Keratinocyte (primary cell): ENCODE measurements at regions not wholly inside any gene's neighbourhood (a gene's known extent, or its start where the extent isn't known, plus 50 kb on each side); places are given as distances from the start of the nearest gene placed in this dataset.

Source experiments
- DNase-seq: peaks from one replicate; pipeline ENCODE4 v3.0.0-alpha.2; 2011; ENCODE audit warnings: low read depth, missing footprints, low spot score
- FAIRE-seq: peaks from 2 replicates; lab custom pipeline; 2011; peaks lifted over from hg19 to GRCh38; lab: Jason Lieb, UNC
- H2AFZ ChIP-seq: 2 replicates; pipeline ENCODE4 v1.6.0; 2012; ENCODE audit warnings: low read length, control low read depth, inconsistent platforms; ENCODE audit not compliant: control insufficient read depth
- H3K27ac ChIP-seq: 2 replicates; pipeline ENCODE4 v1.5.1; 2011; ENCODE audit warnings: low read length; ENCODE audit not compliant: control insufficient read depth, insufficient read depth
- H3K27me3 ChIP-seq: 3 replicates; pipeline ENCODE4 v1.6.0; 2011; ENCODE audit warnings: low read length; ENCODE audit not compliant: control insufficient read depth, insufficient read depth; ENCODE audit errors: extremely low read depth
- H3K36me3 ChIP-seq, 2 experiments: 2 replicates in 1 of 2; 3 replicates in 1 of 2; pipeline ENCODE4 v1.5.1; 2011; ENCODE audit warnings: low read length in 2 of 2, mild to moderate bottlenecking in 1 of 2; ENCODE audit not compliant: control insufficient read depth in 2 of 2, insufficient read depth in 2 of 2; ENCODE audit errors: extremely low read depth in 1 of 2
- H3K4me1 ChIP-seq: 3 replicates; pipeline ENCODE4 v1.5.1; 2011; ENCODE audit warnings: low read length; ENCODE audit not compliant: control insufficient read depth, insufficient read depth; ENCODE audit errors: extremely low read depth
- H3K4me2 ChIP-seq: 3 replicates; pipeline ENCODE4 v1.6.0; 2011; ENCODE audit warnings: low read depth, low read length; ENCODE audit not compliant: control insufficient read depth, insufficient read depth; ENCODE audit errors: extremely low read depth
- H3K4me3 ChIP-seq, 3 experiments: fragments of 200-600 bp in 1 of 3; sonication (generic) in 1 of 3; 2 replicates in 2 of 3; 3 replicates in 1 of 3; pipeline ENCODE4 v1.5.1; 2011 to 2016; ENCODE audit warnings: low read length in 3 of 3, mild to moderate bottlenecking in 3 of 3, control low read depth in 2 of 3, inconsistent platforms in 1 of 3, low read depth in 1 of 3, mixed read lengths in 1 of 3, mixed run types in 1 of 3, moderate library complexity in 1 of 3; ENCODE audit not compliant: control insufficient read depth in 2 of 3, insufficient read depth in 2 of 3; ENCODE audit errors: extremely low read depth in 1 of 3
- H3K79me2 ChIP-seq: 2 replicates; pipeline ENCODE4 v1.6.0; 2012; ENCODE audit warnings: low read length; ENCODE audit not compliant: control insufficient read depth, insufficient read depth
- H3K9ac ChIP-seq: 3 replicates; pipeline ENCODE4 v1.6.0; 2011; ENCODE audit warnings: low read length; ENCODE audit not compliant: control insufficient read depth, insufficient read depth; ENCODE audit errors: extremely low read depth
- H3K9me1 ChIP-seq: 3 replicates; pipeline ENCODE4 v1.6.0; 2011; ENCODE audit warnings: low read length; ENCODE audit not compliant: control insufficient read depth, insufficient read depth; ENCODE audit errors: extremely low read depth
- H3K9me3 ChIP-seq: 2 replicates; pipeline ENCODE4 v1.5.1; 2012; ENCODE audit warnings: low read depth, low read length; ENCODE audit not compliant: control insufficient read depth
- H4K20me1 ChIP-seq: 3 replicates; pipeline ENCODE4 v1.6.0; 2011; ENCODE audit warnings: low read length; ENCODE audit not compliant: control insufficient read depth, insufficient read depth; ENCODE audit errors: extremely low read depth
- EZH2 ChIP-seq: IDR thresholded peaks from one replicate; pipeline ENCODE4 v1.6.1; 2012; ENCODE audit warnings: inconsistent platforms, mild to moderate bottlenecking, low read length, moderate library complexity
- dilution Hi-C: fragments of 300-500 bp; cut with MboI; formaldehyde crosslinking; loops from one replicate; pipeline ENCODE4 v1.7.0; 2020; ENCODE audit warnings: low sequenced_read_pairs; ENCODE audit not compliant: extremely low pct_ligation_motif_present
- TF ChIP-seq, protein P1 (sequence below), 3 experiments: IDR thresholded peaks in 1 of 3; conservative IDR thresholded peaks in 1 of 3; optimal IDR thresholded peaks in 1 of 3; 2 replicates in 2 of 3; 3 replicates in 1 of 3; pipeline versions ENCODE3 to v1.5.1; 2011; ENCODE audit warnings: low read length in 3 of 3, mild to moderate bottlenecking in 3 of 3, moderate library complexity in 2 of 3, control low read depth in 1 of 3, inconsistent platforms in 1 of 3; ENCODE audit not compliant: insufficient read depth in 2 of 3; ENCODE audit errors: extremely low read depth in 1 of 3

GRCh38 chrX:1833656-1834360 lies 218.9 kb downstream of the ASMT start:
- no peaks in the 10 kb centered on the region for H3K36me3 ChIP-seq
- DNase-seq (no peak), FAIRE-seq (no peak)
- H4K20me1 ChIP-seq: no peaks in the 10 kb centered on the region
- no peaks in the 10 kb centered on the region for H3K79me2 ChIP-seq
- H3K27me3 ChIP-seq: no peaks in the 10 kb centered on the region
- H3K4me3 ChIP-seq: no peak overlapping the region
- no peak overlapping the region for H2AFZ ChIP-seq
- no peak overlapping the region for H3K9ac ChIP-seq
- H3K9me3 ChIP-seq: no peaks in the 10 kb centered on the region
- no peaks in the 10 kb centered on the region for H3K4me1 ChIP-seq
- dilution Hi-C loops: no loop called here
- no peak overlapping the region for H3K27ac ChIP-seq
- H3K4me2 ChIP-seq: no peak overlapping the region
- TF ChIP-seq, protein P1, sequence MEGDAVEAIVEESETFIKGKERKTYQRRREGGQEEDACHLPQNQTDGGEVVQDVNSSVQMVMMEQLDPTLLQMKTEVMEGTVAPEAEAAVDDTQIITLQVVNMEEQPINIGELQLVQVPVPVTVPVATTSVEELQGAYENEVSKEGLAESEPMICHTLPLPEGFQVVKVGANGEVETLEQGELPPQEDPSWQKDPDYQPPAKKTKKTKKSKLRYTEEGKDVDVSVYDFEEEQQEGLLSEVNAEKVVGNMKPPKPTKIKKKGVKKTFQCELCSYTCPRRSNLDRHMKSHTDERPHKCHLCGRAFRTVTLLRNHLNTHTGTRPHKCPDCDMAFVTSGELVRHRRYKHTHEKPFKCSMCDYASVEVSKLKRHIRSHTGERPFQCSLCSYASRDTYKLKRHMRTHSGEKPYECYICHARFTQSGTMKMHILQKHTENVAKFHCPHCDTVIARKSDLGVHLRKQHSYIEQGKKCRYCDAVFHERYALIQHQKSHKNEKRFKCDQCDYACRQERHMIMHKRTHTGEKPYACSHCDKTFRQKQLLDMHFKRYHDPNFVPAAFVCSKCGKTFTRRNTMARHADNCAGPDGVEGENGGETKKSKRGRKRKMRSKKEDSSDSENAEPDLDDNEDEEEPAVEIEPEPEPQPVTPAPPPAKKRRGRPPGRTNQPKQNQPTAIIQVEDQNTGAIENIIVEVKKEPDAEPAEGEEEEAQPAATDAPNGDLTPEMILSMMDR (optimal IDR thresholded peaks at IDR 0.05 in 1 of 3, IDR thresholded peaks at IDR 0.05 in 1 of 3, conservative IDR thresholded peaks at IDR 0.05 in 1 of 3; ENCODE audit: extremely low read depth in 1 of 3, insufficient read depth in 2 of 3, low read length in 3 of 3): no peak
- TF ChIP-seq EZH2: no peak
- H3K9me1 ChIP-seq: no peaks in the 10 kb centered on the region

DNA sequence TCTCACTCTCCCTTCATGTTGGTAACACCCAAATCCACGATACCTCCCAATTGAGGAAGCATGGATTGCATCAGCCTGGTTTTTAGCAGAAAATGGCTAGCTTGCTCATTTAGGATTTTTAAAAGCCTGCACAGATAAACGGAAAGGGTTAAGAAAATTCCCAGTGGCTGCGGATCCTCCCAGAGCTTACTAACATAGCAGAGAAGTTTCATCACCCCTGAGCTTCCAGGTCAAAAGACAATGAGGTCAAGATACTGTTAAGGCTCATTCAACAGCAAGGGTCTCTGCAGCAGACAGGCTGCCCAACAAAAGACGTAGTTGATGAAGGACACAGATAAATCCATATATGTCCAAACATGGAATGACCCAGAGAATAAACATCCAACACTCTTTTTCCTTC lies 220.2 kb downstream of the ASMT start:
- Histone ChIP-seq H3K4me1 (no peaks in the 10 kb centered on the region), H3K4me2 (no peak overlapping the region), H3K36me3 (no peaks in the 10 kb centered on the region), H3K4me3 (no peak overlapping the region), H3K27ac (no peak overlapping the region), H3K79me2 (no peaks in the 10 kb centered on the region), H2AFZ (no peak overlapping the region), H3K27me3 (no peaks in the 10 kb centered on the region), H3K9me3 (no peaks in the 10 kb centered on the region), H3K9ac (no peak overlapping the region), H4K20me1 (no peaks in the 10 kb centered on the region), H3K9me1 (no peaks in the 10 kb centered on the region)
- no peak for DNase-seq
- TF ChIP-seq, protein P1 (optimal IDR thresholded peaks at IDR 0.05 in 1 of 3, IDR thresholded peaks at IDR 0.05 in 1 of 3, conservative IDR thresholded peaks at IDR 0.05 in 1 of 3; ENCODE audit: extremely low read depth in 1 of 3, insufficient read depth in 2 of 3, low read length in 3 of 3): no peak
- TF ChIP-seq EZH2: no peak
- no peak for FAIRE-seq
- dilution Hi-C loops: no loop called here
